ENCODE measurements at regions not wholly inside any gene's neighbourhood (a gene's known extent, or its start where the extent isn't known, plus 50 kb on each side); places are given as distances from the start of the nearest gene placed in this dataset.
"Not testable (repeated sequence)": the region's sequence is repeated elsewhere in the genome, so short reads cannot be mapped to it uniquely, and the experiment has no call there.

GRCh38 chr1:157254183-157254582 is 116.0 kb upstream of the ETV3 start:
- H3K9me3 Mint-ChIP-seq (ENCODE audit: unreplicated experiment): peaks cover 14% of the 10 kb centered on the region
- not testable (repeated sequence) for H3K9me3 ChIP-seq (ENCODE audit: insufficient read depth, low read depth, low read length); H3K4me2 ChIP-seq (ENCODE audit: low read length); H3K27me3 Mint-ChIP-seq (ENCODE audit: low read depth, unreplicated experiment); H3K4me3 ChIP-seq (ENCODE audit: insufficient read depth, low read depth, low read length); H4K20me1 ChIP-seq (ENCODE audit: insufficient read depth, low read length); H3K4me1 ChIP-seq (ENCODE audit: insufficient read depth, low read length); H2AFZ ChIP-seq (ENCODE audit: low read depth, low read length); H3K4me3 Mint-ChIP-seq (ENCODE audit: unreplicated experiment); H3K27ac ChIP-seq (ENCODE audit: low read depth, low read length); H3K79me2 ChIP-seq (ENCODE audit: insufficient read depth, low read length); H3K36me3 Mint-ChIP-seq (ENCODE audit: low read depth, unreplicated experiment); H3K9ac ChIP-seq (ENCODE audit: low read length); DNase-seq (ENCODE audit: low read depth); H3K27me3 ChIP-seq (ENCODE audit: insufficient read depth, low read length); FAIRE-seq; H3K36me3 ChIP-seq (ENCODE audit: insufficient read depth, low read length); H3K27ac Mint-ChIP-seq (ENCODE audit: unreplicated experiment)
- peaks cover 15% of the 10 kb centered on the region for H3K4me1 Mint-ChIP-seq (ENCODE audit: low read depth, unreplicated experiment)

- FAIRE-seq: no peak
- H3K27me3 ChIP-seq (ENCODE audit: insufficient read depth, low read length): no peaks in the 10 kb centered on the region
- TF ChIP-seq CTCF (IDR thresholded peaks at IDR 0.05; ENCODE audit: insufficient read depth, low read depth, low read length) (no peak), EZH2 (IDR thresholded peaks at IDR 0.05; ENCODE audit: insufficient read depth, low read length) (no peak)
Observed at GRCh38 chr1:157252473-157252872, 114.3 kb upstream of the ETV3 start.

GRCh38 chr1:157249739-157250138 is 111.5 kb upstream of the ETV3 start:
- Histone ChIP-seq H3K79me2 (ENCODE audit: insufficient read depth, low read length) (no peaks in the 10 kb centered on the region), H3K27me3 (ENCODE audit: insufficient read depth, low read length) (no peaks in the 10 kb centered on the region), H4K20me1 (ENCODE audit: insufficient read depth, low read length) (no peaks in the 10 kb centered on the region), H3K4me3 (ENCODE audit: insufficient read depth, low read depth, low read length) (no peak overlapping the region), H3K4me2 (ENCODE audit: low read length) (no peak overlapping the region), H3K27ac (ENCODE audit: low read depth, low read length) (no peak overlapping the region), H3K9ac (ENCODE audit: low read length) (no peak overlapping the region), H2AFZ (ENCODE audit: low read depth, low read length) (no peak overlapping the region), H3K36me3 (ENCODE audit: insufficient read depth, low read length) (no peaks in the 10 kb centered on the region), H3K9me3 (ENCODE audit: insufficient read depth, low read depth, low read length) (no peaks in the 10 kb centered on the region), H3K4me1 (ENCODE audit: insufficient read depth, low read length) (peaks cover 4% of the 10 kb centered on the region)
- H3K9me3 Mint-ChIP-seq (ENCODE audit: unreplicated experiment): peaks cover 9% of the 10 kb centered on the region
- H3K36me3 Mint-ChIP-seq (ENCODE audit: low read depth, unreplicated experiment): no peaks in the 10 kb centered on the region
- peaks cover 3% of the 10 kb centered on the region for H3K27me3 Mint-ChIP-seq (ENCODE audit: low read depth, unreplicated experiment)
- H3K4me1 Mint-ChIP-seq (ENCODE audit: low read depth, unreplicated experiment): peaks cover 15% of the 10 kb centered on the region
- H3K27ac Mint-ChIP-seq (ENCODE audit: unreplicated experiment): no peak overlapping the region
- no peak for TF ChIP-seq CTCF (IDR thresholded peaks at IDR 0.05; ENCODE audit: insufficient read depth, low read depth, low read length)
- no peak for TF ChIP-seq EZH2 (IDR thresholded peaks at IDR 0.05; ENCODE audit: insufficient read depth, low read length)
- DNase-seq (ENCODE audit: low read depth): no peak
- H3K4me3 Mint-ChIP-seq (ENCODE audit: unreplicated experiment): no peak overlapping the region
- no peak for FAIRE-seq

More at GRCh38 chr1:157252473-157252872, 114.3 kb upstream of the ETV3 start:
- peaks cover 15% of the 10 kb centered on the region for H3K4me1 Mint-ChIP-seq (ENCODE audit: low read depth, unreplicated experiment)
- Histone ChIP-seq H3K4me3 (ENCODE audit: insufficient read depth, low read depth, low read length) (no peak overlapping the region), H3K27ac (ENCODE audit: low read depth, low read length) (no peak overlapping the region), H3K9me3 (ENCODE audit: insufficient read depth, low read depth, low read length) (no peaks in the 10 kb centered on the region), H4K20me1 (ENCODE audit: insufficient read depth, low read length) (no peaks in the 10 kb centered on the region), H3K4me1 (ENCODE audit: insufficient read depth, low read length) (peaks cover 4% of the 10 kb centered on the region), H3K4me2 (ENCODE audit: low read length) (peak overlapping the region; percentile 35), H3K36me3 (ENCODE audit: insufficient read depth, low read length) (no peaks in the 10 kb centered on the region), H2AFZ (ENCODE audit: low read depth, low read length) (no peak overlapping the region), H3K79me2 (ENCODE audit: insufficient read depth, low read length) (no peaks in the 10 kb centered on the region), H3K9ac (ENCODE audit: low read length) (no peak overlapping the region)
- no peak overlapping the region for H3K4me3 Mint-ChIP-seq (ENCODE audit: unreplicated experiment)
- no peak overlapping the region for H3K27ac Mint-ChIP-seq (ENCODE audit: unreplicated experiment)
- peaks cover 14% of the 10 kb centered on the region for H3K9me3 Mint-ChIP-seq (ENCODE audit: unreplicated experiment)
- no peak for DNase-seq (ENCODE audit: low read depth)
- no peaks in the 10 kb centered on the region for H3K27me3 Mint-ChIP-seq (ENCODE audit: low read depth, unreplicated experiment)
- no peaks in the 10 kb centered on the region for H3K36me3 Mint-ChIP-seq (ENCODE audit: low read depth, unreplicated experiment)
